Activated T-cell treated with anti-CD3 and anti-CD28 coated beads for 1 hour (primary cell): ENCODE measurements at regions not wholly inside any gene's neighbourhood (a gene's known extent, or its start where the extent isn't known, plus 50 kb on each side); places are given as distances from the start of the nearest gene placed in this dataset.

ENCODE experiments used
- DNase-seq: peaks from one replicate; pipeline ENCODE4 v3.0.0-alpha.2; 2020; ENCODE audit warnings: low read depth

GRCh38 chr6:145490068-145490467 lies 245.3 kb downstream of the EPM2A start:
- no peak for DNase-seq

GRCh38 chr6:145491126-145491525 lies 244.2 kb downstream of the EPM2A start:
- no peak for DNase-seq

GRCh38 chr6:145497006-145497405 lies 238.3 kb downstream of the EPM2A start:
- DNase-seq, result no peak

GRCh38 chr6:145498425-145498824 lies 236.9 kb downstream of the EPM2A start:
- no peak for DNase-seq

GRCh38 chr6:145502416-145502815 lies 232.9 kb downstream of the EPM2A start:
- DNase-seq, result no peak

GRCh38 chr6:145506136-145506535 lies 229.2 kb downstream of the EPM2A start:
- DNase-seq, result no peak

GRCh38 chr6:145506565-145506964 lies 228.8 kb downstream of the EPM2A start:
- DNase-seq, result no peak

GRCh38 chr6:145507239-145507638 lies 228.1 kb downstream of the EPM2A start:
- no peak for DNase-seq

GRCh38 chr6:145508107-145508506 lies 227.2 kb downstream of the EPM2A start:
- DNase-seq, result no peak

GRCh38 chr6:145517492-145517891 lies 217.8 kb downstream of the EPM2A start:
- no peak for DNase-seq

GRCh38 chr6:145525038-145525437 lies 210.3 kb downstream of the EPM2A start:
- DNase-seq, result no peak

GRCh38 chr6:145529582-145529981 lies 205.7 kb downstream of the EPM2A start:
- DNase-seq, result no peak

- no peak for DNase-seq
These were observed 204.9 kb downstream of the EPM2A start for GRCh38 chr6:145530454-145530853.

GRCh38 chr6:145531032-145531431 lies 204.3 kb downstream of the EPM2A start:
- no peak for DNase-seq

GRCh38 chr6:145531822-145532221 lies 203.5 kb downstream of the EPM2A start:
- no peak for DNase-seq

- DNase-seq, result no peak
These were observed 203.0 kb downstream of the EPM2A start for GRCh38 chr6:145532361-145532760.

- DNase-seq, result no peak
These were observed 200.3 kb downstream of the EPM2A start for GRCh38 chr6:145534989-145535388.

- no peak for DNase-seq
These were observed 196.3 kb downstream of the EPM2A start for GRCh38 chr6:145538989-145539388.

- no peak for DNase-seq
These were observed 195.5 kb downstream of the EPM2A start for GRCh38 chr6:145539831-145540230.

- no peak for DNase-seq
These were observed 194.6 kb downstream of the EPM2A start for GRCh38 chr6:145540741-145541140.

- no peak for DNase-seq
These were observed 191.3 kb downstream of the EPM2A start for GRCh38 chr6:145544041-145544440.

GRCh38 chr6:145544514-145544913 lies 190.8 kb downstream of the EPM2A start:
- DNase-seq, result no peak

- no peak for DNase-seq
These were observed 189.1 kb downstream of the EPM2A start for GRCh38 chr6:145546265-145546664.

- no peak for DNase-seq
These were observed 187.6 kb downstream of the EPM2A start for GRCh38 chr6:145547594-145548335.
